ENCODE measurements at regions not wholly inside any gene's neighbourhood (a gene's known extent, or its start where the extent isn't known, plus 50 kb on each side); places are given as distances from the start of the nearest gene placed in this dataset.

GRCh38 chr5:17127743-17128231 lies 89.6 kb upstream of the BASP1 start:
- DNase-seq (ENCODE audit: low spot score), result peak; percentile 79

DNA sequence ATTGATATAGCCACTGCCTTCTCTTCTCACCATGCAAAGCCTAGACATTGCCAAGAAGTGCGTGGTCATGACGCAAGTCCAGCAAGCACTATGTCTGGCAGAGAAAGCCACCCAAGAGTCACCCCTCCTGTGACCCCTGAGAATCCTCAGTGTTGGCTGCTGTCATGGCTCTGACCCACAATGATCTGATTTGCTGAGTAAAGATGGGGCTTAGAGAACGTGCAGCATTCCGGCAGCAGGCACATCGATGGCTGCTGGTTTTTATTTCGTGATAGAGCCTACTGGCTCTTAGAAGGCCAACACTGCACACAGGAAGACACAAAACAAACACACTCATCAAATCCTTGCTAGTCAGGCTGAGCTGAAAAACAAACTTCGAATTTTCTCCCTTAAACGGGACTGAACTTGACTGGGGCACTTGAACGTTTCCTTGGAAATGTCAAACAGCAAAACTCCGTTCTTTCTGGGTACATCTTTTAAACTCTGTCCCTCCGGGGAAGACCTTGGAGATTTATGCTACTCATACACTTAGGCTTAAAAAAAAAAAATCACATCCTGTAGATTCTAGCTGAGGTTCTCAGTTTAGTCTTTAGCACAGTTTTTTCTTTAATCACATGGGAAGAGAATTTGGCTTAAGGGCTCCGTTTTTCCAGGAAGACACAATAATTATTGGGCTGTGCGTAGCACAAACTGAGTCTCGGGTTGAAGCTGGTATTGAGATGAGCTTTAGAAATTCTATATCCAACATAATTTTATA lies 88.2 kb upstream of the BASP1 start:
- DNase-seq (ENCODE audit: low spot score), result no peak

DNA sequence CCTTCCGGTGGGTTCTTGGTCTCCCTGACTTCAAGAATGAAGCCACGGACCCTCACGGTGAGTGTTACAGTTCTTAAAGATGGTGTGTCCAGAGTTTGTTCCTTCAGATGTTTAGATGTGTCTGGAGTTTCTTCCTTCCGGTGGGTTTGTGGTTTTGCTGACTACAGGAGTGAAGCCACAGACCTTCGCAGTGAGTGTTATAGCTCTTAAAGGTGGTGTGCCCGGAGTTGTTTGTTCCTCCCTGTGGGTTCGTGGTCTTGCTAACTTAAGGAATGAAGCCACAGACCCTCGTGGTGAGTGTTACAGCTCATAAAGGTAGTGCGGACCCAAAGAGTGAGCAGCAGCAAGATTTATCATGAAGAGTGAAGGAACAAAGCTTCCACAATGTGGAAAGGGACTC lies 87.1 kb upstream of the BASP1 start:
- peak; percentile 73 for DNase-seq (ENCODE audit: low spot score)

DNA sequence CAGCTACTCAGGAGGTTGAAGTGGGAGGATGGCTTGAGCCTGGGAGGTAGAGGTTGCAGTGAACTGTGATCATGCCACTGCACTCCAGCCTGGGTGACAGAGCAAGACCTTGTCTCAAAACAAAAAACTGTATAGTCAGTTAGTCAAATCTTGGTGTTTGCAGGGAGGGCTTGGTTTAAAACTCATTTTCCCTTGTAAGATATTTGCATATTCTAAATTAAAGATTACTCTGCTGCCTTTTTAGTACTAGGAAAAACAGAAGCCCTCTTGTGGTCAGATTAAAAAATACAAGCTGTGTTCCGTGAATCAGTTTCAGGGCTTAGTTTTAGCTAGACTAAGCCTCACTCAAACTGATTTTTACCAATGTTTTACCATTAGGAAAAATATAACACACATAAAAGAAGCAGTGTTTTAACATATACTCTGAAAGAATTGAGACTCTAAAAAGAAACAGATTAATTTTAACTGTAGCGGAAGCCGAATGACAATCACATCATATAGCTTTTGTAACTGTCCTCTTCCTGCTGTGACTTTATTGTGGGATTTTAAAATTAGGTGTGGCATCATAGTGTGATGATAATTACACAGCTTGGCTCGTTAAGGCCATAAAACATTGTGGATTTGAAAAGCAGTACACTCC lies 84.9 kb upstream of the BASP1 start:
- peak; percentile 47 for DNase-seq (ENCODE audit: low spot score)

DNA sequence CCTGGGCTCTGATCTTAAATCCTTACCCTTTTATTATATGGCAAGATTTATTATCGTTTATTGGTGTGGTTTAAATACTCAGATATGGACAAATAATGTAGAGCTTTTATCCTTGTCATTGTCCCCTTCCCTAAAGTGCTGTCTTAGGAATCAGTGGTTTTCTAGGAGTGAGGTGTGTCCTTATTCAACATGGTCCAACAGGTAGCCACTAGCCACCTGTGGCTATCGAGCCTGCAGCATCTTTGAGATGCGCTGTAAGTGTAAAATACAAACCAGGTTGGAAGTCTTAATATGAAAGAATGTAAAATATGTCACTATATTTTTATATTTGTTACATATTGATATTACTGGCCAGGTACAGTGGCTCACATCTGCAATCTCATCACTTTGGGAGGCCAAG lies 82.4 kb upstream of the BASP1 start:
- no peak for DNase-seq (ENCODE audit: low spot score)

DNA sequence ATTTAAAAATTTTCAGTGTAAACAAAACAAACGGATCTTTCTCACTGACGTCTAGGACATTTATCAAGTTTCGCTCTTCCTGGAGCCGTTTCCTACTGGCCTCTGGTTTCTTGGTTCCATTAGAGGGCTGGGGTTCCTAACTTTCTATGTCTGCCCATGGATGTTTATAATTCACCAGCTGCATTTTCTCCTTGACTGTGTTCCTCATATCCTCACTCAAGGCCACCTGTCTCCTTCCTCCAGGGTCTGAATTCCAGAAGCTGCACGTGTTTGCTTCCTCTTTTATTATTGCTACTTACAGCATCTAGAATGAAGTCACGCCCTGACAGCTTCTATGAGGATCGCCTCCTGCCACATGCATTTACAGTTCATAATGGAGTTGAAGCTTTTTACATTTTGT lies 74.1 kb upstream of the BASP1 start:
- DNase-seq (ENCODE audit: low spot score), result no peak

DNA sequence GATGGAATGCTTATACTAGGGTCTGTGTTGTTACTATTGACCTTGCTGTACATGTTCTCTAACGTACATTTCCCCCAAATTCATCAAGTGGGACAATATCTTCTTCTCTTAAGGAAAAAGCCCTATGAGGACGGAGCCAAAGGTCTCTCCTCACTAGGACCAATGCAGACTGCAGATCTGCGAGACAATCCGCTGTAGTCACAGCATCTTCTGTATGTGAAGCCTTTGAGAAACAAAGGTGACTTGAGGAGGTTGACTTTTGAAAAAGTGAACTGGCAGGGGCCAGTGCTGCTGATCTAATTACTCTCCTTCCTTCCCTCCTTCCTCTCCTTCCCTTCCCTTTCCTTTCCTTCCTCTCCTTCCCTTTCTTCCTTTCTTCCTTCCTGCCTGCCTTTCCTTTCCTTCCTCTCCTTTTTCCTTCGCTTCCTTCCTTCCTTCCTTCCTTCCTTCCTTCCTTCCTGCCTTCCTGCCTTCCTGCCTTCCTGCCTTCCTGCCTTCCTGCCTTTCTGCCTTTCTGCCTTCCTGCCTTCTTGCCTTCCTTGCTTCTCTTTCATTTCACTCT lies 71.1 kb upstream of the BASP1 start:
- no peak for DNase-seq (ENCODE audit: low spot score)

DNA sequence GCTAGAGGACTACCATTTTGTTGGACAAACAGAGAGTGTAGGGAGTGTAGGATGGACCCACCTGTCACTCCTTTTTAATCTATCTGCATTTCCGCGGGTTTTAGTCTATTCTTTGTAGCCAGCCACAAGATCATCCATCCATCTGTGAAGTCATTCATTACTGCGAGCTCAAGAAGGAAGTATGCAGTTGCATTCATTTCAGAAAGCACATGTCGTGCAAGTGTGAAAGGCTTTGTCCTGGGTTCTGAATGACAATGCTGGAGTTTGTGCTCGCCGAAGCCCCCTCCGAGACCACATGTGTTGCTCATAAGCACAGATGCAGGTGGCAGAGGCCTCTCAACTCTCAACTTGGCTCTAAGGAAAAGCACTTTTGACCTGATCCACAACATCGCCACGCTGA lies 70.3 kb upstream of the BASP1 start:
- DNase-seq (ENCODE audit: low spot score), result no peak

- DNase-seq (ENCODE audit: low spot score), result no peak
Observed at GRCh38 chr5:17147617-17148016, 69.8 kb upstream of the BASP1 start.

- DNase-seq (ENCODE audit: low spot score), result no peak
Observed at GRCh38 chr5:17148481-17148880, 69.0 kb upstream of the BASP1 start.

GRCh38 chr5:17149786-17150185 lies 67.6 kb upstream of the BASP1 start:
- no peak for DNase-seq (ENCODE audit: low spot score)

GRCh38 chr5:17150531-17150930 lies 66.9 kb upstream of the BASP1 start:
- DNase-seq (ENCODE audit: low spot score), result no peak

DNA sequence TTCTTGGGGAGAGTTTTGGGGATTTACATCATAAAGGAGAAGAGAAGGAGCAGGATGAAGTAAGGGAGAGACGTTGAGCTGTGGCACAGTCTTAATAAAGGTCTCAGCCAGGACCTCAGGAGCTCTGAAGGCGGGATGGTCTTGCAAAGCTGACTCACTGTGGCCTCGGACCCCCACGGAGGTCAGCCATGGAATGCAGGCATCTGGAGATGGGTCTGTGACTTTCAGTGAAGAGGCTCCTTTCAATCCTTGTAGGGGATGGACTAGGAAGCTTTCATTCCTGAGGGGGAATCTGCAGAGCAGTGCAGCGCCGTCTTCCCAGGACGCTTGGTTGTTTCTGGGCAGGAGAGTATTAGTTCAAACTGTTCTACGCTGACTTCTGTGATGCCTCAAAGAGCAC lies 65.7 kb upstream of the BASP1 start:
- DNase-seq (ENCODE audit: low spot score), result no peak

GRCh38 chr5:17154211-17154996 lies 63.0 kb upstream of the BASP1 start:
- DNase-seq (ENCODE audit: low spot score), result peak; percentile 59

DNA sequence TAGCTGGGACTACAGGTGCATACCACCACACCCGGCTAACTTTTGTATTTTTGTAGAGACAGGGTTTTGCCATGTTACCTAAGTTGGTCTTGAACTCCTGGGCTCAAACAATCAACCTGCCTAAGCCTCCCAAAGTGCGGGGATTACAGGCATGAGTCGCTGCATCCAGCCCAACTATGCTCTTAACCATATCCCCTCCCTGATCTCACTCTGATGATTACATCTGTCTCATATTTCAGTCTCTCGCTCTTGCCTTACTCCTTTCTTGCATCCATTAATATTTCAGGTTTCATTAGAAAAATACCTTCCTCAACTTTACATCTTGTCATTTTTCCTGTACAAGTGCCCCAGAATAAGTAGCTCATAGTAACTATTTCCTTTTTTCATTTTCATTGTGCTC lies 61.0 kb upstream of the BASP1 start:
- DNase-seq (ENCODE audit: low spot score), result no peak

GRCh38 chr5:17157294-17157693 lies 60.1 kb upstream of the BASP1 start:
- no peak for DNase-seq (ENCODE audit: low spot score)

DNA sequence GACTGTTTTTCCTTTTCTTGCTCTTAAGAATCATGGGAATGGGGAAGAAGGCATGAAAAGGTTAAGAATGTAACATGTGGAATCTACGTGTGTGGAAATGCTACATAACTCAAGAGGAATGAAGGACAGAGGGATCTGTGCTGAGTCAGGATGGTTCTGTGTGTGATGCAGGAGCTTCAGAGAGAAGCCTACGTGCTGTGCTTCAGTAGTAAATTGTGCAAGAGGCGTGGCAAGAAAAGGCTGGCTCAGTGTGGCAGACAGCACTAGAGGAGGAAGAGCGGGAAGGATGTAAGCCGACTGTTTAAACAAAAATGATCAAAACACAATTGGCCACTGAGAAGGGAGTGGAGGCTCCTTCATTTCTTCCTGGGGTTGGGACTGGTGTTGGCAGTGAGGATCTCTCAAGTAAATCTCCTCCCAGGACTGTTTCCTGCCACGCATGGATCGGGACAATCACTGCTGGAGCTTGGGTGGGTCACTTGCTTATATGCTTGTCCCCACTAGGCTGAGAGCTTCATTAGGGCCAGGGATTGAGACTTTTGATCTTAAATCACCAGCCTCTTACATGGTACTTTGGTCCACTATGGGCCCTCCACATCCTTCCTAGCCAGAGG lies 59.4 kb upstream of the BASP1 start:
- no peak for DNase-seq (ENCODE audit: low spot score)

DNA sequence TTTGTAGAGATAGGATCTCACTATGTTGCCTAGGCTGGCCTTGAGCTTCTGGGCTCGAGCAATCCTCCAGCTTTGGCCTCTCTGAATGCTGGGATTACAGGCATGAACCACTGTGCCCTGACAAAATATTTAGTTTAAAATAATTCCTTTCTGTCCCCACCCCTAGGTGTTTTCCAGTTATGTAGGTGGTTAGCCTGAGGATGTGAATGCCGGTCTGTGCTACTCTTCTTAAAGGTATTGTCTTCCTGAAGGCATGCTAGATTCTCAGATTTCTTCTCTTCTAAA lies 56.7 kb upstream of the BASP1 start:
- DNase-seq (ENCODE audit: low spot score), result no peak

DNA sequence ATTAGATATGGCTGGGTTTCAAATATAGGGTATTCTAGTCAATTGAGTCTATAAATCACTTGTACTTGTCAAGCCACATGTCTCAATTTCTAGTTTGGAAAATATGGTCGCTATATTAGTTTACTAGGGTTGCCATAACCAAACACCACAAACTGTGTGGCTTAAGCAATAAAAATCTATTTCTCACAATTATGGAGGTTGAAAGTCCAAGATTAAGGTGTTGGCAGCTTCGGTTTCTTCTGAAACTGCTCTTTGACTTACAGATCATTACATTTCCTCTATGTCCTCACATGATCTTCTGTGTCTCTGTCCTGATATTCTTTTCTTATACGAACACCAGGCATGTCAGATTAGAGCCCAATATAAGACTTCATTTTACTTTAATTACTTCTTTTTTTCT lies 55.8 kb upstream of the BASP1 start:
- no peak for DNase-seq (ENCODE audit: low spot score)

DNA sequence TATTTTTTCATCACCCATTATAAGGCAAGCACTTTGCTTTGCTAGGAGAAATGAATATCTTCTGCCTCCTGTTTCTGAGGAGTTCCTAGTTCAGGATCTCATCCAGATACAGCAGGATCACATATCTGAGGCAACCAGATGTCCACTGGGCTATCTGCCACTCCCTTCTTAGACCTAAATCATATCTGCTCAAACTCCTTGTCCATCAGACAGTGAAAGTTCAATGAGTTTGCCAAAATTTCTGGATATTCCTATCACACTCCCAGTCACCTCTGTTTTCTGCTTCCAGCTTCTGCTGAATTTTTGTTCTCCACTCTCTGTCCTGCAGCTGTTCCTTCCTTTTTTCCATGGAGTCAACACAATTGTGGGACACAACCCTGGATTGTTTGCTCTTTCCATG lies 54.2 kb upstream of the BASP1 start:
- no peak for DNase-seq (ENCODE audit: low spot score)

GRCh38 chr5:17167171-17167891 lies 50.1 kb upstream of the BASP1 start:
- DNase-seq (ENCODE audit: low spot score), result peak; percentile 38
